HTR-8/SVneo (cell line): ENCODE measurements at regions not wholly inside any gene's neighbourhood (a gene's known extent, or its start where the extent isn't known, plus 50 kb on each side); places are given as distances from the start of the nearest gene placed in this dataset.

Source experiments
- DNase-seq: peaks from one replicate; pipeline ENCODE4 v3.0.0; 2011; ENCODE audit warnings: low spot score, mixed read lengths; ENCODE audit not compliant: insufficient read length
- FAIRE-seq: peaks from 2 replicates; lab custom pipeline; 2011; peaks lifted over from hg19 to GRCh38; lab: Jason Lieb, UNC

GRCh38 chr7:31398815-31399214 is 58.3 kb upstream of the NEUROD6 start:
- FAIRE-seq (no peak), DNase-seq (no peak)

GRCh38 chr7:31407178-31407676 is 66.7 kb upstream of the NEUROD6 start:
- FAIRE-seq (no peak), DNase-seq (no peak)

GRCh38 chr7:31408140-31408729 is 67.7 kb upstream of the NEUROD6 start:
- DNase-seq, result no peak
- no peak for FAIRE-seq

DNA sequence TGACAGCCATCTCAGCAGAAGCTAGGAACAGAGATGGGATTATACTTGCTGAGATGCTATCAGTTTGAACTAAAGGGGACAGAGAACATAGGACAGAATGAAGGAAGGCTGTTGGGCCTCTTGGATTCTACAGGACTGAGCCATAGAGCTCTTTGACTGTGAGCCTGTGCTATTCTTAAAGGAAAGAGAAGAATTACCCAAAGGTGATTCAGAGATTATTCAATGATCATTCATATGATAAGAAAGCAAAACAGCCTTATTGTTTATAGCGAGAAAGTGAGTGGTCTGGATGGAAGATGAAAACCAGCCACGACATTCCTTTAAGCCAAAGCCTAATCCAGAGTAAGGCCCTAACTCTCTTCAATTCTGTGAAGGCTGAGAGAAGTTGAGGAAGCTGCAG is 69.7 kb upstream of the NEUROD6 start:
- DNase-seq (no peak), FAIRE-seq (no peak)

- no peak for DNase-seq
- no peak for FAIRE-seq
These were observed 70.9 kb upstream of the NEUROD6 start for GRCh38 chr7:31411416-31411815.

- no peak for FAIRE-seq
- no peak for DNase-seq
These were observed 73.2 kb upstream of the NEUROD6 start for GRCh38 chr7:31413766-31414165.

DNA sequence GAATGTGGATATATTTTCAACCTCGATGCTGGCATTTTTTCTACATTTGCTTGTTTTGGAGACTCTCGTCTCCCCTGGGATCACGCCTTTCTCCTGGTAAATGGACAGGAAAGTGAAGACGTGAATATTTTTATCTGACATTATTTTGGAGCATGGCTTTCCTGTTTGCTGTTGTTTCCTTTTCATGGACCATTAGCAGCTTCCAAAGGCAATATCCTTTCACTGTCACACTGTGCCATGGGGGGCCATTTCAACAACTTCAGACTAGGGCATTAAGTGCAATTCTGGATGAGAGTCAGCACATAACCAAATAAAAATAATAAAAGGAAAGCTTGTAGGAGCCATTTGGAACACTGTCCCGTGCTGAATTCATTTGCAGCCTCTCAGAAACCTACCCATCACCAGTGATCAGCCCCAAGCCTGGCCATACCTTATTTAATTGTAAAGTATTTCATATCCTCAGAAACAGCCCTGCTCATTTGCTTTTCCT is 75.9 kb upstream of the NEUROD6 start:
- DNase-seq, result no peak
- no peak for FAIRE-seq

DNA sequence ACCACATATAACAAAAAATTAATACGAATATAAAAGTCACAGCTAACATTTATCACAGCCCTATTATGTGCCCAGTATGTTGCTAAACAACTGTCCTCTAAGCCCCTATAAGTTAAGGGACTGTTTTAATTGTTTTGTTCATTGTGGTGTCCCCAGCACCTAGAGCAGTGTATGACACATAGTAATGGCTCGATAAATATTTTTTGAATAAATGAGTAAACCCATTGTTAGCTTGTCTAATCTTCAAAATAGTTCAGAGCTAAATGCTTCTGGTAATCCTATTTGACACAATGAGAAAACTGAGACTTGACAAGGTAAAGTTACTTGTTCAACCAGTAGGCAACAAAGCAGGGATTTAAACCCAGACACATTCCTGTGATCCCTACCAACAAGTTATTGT is 78.4 kb upstream of the NEUROD6 start:
- FAIRE-seq, result no peak
- no peak for DNase-seq

DNA sequence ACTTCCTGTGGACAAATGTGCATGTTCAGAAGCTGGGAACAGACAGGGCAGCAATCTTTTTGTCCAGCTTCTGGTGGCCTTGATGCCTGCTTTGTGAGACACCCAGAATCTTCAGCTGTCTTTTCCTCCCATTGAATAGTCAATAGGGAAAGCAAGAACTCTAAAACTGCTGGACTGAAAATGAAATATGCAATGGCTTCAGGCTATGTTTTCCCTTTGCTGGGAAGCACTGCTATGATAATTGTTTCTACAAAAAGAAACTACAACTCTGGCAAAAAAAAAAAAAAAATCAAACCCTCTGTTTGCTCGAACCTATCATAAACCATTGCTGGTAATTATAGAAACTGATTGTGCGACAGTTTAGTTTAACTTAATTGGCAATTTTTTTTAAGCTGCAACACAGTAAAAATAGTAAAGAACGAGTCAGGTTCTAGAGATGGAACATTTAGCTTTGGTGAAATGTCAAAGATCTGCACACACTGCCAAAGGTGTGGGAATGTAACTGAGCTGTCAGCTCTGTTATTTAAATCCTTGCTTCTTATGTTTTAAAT is 79.1 kb upstream of the NEUROD6 start:
- DNase-seq (no peak), FAIRE-seq (no peak)

DNA sequence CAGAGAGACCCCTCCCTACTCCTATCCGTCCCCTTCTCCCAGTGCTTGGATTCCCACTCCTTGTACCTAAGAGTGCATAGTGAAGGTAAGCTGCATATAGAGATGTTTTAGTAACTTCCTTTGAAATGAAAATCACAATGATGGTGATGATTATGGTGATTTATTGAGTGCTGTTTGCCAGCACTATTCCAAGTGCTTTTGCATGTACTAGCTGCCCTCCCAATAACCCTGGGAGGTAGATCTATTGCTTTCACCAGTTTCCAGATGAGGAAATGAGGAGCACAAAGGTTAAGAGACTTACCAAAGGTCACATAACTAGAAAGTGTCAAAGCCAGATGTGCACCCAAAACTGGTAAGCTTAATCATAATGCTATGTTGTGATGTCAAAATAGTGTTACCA is 80.4 kb upstream of the NEUROD6 start:
- FAIRE-seq, result no peak

DNA sequence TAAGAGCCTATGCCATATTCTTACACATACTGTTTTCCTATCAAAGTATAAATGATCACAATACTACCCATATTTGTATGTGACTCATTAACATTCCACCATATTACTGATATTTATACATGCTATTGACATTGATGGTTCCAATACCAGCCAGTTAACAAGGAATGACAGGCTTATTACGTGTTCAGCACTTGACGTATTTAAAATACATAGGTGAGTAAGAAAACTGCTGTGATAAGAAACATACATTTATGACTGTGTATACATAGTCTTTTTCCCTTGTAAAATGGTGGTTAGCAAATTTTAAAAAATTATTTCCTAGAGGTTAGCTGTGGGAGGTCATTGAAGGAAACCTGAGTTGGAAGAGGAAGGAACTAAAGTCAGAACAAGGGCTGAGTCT is 81.1 kb upstream of the NEUROD6 start:
- DNase-seq, result no peak
- FAIRE-seq, result no peak

More for the DNA sequence above, 80.4 kb upstream of the NEUROD6 start:
- no peak for DNase-seq

DNA sequence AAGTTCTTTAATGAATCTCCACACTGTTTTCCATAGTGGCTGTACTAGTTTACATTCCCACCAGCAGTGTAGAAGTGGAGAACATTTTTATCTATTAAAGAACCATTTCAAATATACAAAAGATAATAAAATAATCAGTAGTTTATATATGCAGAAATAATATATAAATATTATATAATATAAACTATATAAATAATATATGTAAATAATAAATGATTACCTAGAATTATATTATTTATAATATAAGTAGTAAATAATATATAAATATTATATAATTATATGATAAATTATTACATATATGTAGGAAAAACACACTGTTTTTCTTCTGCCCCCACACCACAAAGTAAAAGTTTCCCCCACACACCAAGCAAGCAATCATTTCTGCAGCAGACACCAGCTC is 83.5 kb upstream of the NEUROD6 start:
- DNase-seq (no peak), FAIRE-seq (no peak)

- FAIRE-seq (no peak), DNase-seq (no peak)
These were observed 81.7 kb upstream of the ITPRID1 start for GRCh38 chr7:31432176-31432575.

GRCh38 chr7:31432836-31433340 is 81.0 kb upstream of the ITPRID1 start:
- FAIRE-seq, result no peak
- no peak for DNase-seq

DNA sequence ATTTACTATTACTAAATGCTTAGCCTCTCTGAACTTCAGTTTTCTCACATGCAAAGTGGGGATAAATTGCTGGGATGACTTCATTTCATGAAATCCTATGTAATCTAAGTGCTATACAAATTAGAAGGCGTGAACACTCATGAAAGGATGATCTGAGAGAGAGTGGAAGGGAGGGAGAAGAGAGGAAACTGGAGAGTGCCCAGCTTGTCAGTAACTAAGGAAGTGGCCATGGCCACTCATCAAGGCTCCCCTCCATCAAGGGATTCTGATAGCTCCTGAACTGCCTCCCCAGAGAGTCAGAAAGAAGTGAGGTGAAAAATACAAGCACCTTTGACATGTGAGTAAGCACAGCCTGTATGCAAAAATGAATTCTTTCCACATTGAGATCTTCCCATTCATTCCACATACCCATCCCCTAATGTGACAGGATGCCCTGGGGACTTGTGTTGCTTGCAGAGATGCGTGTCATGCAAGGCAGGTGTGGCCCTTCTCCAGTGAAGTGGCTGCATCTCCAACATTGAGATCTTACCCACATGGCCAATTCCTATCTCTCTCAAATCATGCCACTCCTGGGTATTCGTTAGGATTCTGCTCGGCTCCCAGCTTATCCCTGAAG is 76.5 kb upstream of the ITPRID1 start:
- DNase-seq, result no peak
- no peak for FAIRE-seq

- no peak for DNase-seq
- no peak for FAIRE-seq
These were observed 74.7 kb upstream of the ITPRID1 start for GRCh38 chr7:31439165-31439564.

DNA sequence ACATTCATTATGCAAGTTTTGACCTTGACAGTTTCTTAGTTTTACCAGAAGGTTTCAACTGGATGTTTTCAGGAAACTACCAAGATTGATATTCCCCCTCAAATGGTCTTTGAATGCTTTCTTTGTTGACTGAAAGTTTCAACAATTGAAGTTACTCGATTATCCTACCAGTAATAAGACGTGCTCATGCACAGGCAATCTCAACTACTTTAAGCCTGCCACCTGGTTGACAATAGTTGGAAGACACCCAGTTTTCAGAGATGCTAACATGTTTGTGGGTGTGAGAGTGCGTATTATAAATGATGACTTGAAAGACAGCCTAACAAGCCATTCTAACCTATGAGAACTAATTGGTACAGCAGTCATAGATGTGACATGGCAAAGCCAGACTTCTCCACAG is 73.4 kb upstream of the ITPRID1 start:
- DNase-seq, result no peak
- FAIRE-seq, result no peak

- FAIRE-seq (no peak), DNase-seq (no peak)
These were observed 71.3 kb upstream of the ITPRID1 start for GRCh38 chr7:31442626-31443025.

- DNase-seq (peak; percentile 39), FAIRE-seq (no peak)
These were observed 70.4 kb upstream of the ITPRID1 start for GRCh38 chr7:31443457-31443856.

DNA sequence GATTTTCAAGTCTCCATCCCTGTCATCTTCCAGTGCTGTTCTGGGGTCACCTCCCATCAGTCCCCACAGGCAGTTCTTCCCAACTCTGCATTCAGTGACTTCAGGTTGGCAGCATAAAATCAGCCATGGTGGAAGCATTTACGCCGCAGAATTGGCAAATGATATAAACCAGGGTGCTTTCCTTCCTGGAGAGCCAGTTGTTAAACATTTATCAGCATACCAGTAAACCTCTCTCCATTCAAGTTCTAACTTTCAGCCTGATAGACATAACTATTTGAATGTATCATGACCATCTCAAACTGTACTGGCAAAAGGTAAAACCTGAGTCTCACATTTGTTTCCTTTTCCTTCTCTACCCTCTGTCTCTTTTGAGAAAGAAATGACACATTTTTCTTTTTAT is 69.7 kb upstream of the ITPRID1 start:
- DNase-seq (no peak), FAIRE-seq (no peak)

GRCh38 chr7:31445686-31446355 is 68.1 kb upstream of the ITPRID1 start:
- FAIRE-seq (no peak), DNase-seq (no peak)
